HUDEP-2 (cell line): ENCODE measurements at regions not wholly inside any gene's neighbourhood (a gene's known extent, or its start where the extent isn't known, plus 50 kb on each side); places are given as distances from the start of the nearest gene placed in this dataset.

Source experiments
- DNase-seq, 76 experiments: peaks; one replicate each; lab custom pipeline; 2025; ENCODE audit not compliant: unreplicated experiment in 76 of 76; lab: John Stamatoyannopoulos, UW

- DNase-seq: no peak
These were observed 239.4 kb upstream of the ZNF462 start for GRCh38 chr9:106623558-106623957.

DNA sequence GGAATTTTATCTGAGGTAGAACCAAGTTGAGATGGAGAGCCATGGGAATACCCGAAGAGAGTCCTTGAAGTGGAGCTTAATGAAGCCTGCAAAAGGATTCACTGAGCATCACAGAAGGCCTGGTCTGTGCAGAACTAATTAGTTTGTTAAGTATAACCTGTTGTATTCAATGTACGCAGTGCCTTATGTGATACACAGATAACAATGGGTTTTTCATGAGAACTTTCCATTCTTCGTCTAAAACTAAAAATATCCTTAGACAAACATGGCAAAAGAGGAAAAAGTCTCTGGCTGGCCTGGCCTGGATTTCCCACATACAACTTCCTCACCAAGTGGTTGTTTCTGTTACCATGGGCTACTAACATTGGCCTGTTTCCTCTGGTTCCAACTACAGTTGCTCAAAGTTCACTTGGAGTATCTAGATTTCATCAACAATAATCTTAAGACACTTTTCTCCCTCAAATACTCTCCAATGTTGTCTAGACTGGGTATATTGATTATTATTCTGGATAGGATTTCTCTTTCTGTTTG lies 237.6 kb upstream of the ZNF462 start:
- no peak for DNase-seq

DNA sequence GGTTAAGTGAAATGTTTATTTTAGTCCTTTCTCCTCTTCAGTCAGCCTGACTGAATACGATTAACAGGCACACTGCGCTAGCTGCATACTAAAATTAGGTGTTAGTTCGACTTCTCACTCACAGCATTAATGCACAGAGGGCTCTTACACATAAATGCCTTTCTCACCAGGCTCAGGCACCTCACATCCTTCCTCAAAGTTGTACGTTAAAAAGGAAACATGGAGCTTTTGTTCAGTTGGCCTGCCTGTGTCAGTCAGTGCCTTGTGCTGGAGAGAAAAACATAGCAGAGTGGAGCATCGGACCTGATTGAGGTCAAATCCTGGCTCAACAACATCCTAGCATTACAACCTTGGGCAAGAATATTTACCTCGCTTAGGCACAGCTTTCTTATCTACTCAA lies 236.0 kb upstream of the ZNF462 start:
- DNase-seq: no peak

GRCh38 chr9:106632621-106633020 lies 230.3 kb upstream of the ZNF462 start:
- DNase-seq: no peak

DNA sequence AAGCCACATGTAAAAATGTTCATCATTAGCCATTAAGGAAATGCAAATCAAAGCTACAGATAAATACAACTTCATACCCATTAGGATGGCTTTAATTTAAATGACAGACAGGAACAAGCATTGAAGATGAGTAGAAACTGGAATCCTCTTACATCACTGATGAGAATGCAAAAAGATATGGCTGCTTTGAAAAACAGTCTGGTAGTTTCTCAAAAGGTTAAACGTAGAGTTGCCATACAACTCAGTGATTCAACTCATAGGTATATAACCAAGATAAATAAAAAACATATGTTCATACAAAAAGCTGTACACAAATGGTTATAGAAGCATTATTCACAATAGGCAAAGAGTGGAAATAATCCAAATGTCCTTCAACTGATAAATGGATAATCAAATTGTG lies 228.8 kb upstream of the ZNF462 start:
- no peak for DNase-seq

- no peak for DNase-seq
These were observed 228.3 kb upstream of the ZNF462 start for GRCh38 chr9:106634641-106635040.

DNA sequence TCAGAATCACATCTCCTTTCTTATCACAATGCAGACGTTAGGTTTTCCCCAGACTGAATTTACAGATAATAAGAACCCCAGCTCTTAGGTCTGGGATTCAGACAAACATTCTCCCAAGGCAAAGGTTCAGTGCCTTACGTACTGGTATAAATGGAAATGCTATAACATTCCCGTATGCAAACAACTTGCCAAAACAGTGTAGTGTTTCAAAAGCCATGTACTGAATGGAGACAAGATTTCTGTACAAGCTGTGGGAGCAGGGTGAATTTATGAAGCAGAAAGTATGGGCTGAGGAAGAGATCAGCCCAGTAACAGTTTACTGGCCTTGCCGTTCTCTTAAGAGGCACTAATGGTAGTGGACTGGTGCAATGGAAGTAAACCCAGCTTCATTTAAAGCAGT lies 225.5 kb upstream of the ZNF462 start:
- DNase-seq: no peak

DNA sequence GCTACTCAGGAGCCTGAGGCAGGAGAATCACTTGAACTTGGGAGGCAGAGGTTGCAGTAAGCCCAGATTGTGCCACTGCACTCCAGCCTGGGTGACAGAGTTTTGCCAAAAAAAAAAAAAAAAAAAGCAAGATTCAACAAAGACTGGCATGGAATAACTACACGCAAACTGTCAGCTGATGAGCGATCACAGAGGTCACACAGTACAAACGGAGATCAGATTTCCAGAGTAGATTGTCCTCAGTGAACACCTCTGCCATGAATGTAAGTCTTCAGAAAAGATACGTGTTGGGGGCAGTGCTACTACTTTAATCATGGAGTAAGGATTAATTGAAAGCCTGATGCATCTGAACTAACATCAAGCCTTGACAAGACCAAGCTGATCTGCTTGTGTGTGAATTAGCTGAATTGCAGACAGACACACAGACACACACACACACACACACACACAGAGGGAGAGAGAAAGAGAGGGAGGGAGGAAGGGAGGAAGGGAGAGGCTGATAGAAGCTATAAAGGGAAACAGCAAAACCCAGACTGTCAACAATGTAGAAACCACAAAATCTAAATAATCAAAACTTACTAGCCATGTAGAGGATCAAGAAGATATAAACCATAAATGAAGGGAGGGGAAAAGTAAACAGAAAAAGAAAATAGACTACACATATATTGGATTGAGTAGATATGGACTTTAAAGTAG lies 222.9 kb upstream of the ZNF462 start:
- no peak for DNase-seq

DNA sequence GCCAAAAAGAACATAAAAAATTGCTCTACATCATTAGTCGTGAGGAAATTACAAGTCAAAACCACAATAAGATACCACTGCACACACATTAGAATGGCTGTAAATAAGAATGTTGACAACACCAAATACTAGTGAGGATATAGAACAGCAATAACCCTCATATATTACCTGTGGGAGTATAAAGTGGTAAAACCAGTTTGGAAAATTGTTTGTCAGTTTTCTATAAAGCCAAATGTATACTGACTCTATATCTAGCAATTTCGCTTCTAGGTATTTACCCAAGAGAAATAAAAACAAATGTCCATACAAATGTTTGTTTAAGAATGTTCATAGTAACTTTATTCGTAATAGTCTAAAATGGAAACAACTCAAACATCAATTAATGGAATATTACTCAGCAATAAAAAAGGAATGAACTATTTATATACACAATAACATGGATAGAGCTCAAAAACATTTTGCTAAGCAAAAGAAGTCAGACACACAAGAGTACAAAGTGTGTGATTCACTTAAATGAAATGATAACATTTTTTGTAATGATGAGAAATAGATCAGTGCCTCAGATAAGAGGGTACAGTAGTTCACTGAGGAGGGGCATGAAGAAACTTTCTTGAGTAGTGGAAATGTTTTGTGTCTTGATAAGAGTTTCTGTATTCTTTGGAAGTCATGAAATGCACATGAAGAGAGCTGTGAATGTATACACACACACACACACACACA lies 219.6 kb upstream of the ZNF462 start:
- no peak for DNase-seq

DNA sequence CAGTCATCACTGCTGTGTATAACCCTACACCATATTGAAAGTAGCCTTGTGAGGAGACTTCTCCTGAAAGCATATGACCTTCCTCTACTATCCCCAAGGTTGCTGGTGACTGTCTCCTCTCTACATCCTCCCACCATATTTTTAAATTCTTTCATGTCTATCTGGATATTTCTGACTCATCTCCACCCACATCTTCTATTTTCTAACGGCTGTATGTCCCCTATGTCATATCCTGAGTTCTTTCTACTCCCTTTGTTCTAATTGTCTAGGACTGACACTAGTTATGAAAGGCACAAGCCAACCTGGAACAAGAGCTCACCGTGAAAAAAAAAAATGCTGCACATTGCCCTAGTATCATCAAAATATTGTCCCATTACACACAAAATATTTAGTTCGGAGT lies 218.3 kb upstream of the ZNF462 start:
- DNase-seq: no peak

DNA sequence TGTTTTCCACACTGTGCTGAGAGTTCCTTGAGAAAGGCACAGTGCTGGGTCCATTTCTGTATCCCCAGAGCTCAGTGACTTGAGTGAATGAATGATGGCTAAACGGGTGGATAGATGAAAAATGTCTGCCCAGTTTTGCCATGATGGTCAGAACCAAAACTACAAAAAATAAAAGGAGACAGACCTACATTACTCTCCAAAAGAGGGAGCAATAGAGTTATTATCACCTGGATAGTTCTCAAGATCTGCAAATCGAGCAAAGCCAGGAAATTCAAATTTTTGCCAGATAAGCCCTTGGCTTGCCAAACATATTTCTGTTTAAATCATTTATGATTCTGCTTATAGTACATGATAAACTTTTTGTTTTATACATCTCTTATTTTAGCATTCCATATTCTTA lies 214.2 kb upstream of the ZNF462 start:
- DNase-seq: no peak

DNA sequence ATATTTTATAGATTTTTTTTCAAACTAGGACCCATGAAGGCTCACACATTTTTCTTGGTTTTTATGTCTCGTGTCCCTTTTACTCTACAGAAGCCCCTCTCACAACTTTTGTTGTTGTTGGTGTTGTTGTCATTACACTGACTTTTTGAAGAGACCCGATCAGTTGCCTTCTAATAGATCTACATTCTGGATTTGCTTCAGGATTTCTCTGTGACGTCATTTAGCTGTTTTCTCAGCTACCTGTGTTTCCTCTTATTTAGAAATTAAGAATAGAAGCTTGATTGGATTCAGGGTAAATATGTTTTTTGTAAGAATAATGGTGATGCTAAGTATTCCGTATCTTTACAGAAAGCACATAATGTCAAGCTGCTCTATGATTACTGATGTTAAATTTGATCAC lies 213.3 kb upstream of the ZNF462 start:
- no peak for DNase-seq

DNA sequence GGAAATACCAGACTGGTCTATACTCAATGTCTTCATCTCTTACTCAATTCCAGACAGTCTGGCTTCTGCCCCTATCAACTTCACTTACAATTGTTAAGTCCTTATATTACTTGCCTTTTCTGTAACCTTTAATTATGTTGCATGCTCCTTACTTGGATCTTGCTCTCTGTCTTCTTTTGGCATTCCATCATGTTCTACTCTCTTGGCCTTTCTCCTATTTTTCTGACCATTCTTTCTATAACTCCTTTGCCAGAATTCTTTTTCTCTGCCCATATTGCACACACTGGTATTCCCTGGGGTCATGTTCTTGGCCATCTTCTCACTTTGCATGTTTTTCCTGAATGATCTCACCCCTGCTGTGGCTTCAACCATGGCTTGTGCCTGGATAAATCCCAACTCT lies 209.8 kb upstream of the ZNF462 start:
- no peak for DNase-seq

GRCh38 chr9:106655966-106656365 lies 207.0 kb upstream of the ZNF462 start:
- DNase-seq: no peak

DNA sequence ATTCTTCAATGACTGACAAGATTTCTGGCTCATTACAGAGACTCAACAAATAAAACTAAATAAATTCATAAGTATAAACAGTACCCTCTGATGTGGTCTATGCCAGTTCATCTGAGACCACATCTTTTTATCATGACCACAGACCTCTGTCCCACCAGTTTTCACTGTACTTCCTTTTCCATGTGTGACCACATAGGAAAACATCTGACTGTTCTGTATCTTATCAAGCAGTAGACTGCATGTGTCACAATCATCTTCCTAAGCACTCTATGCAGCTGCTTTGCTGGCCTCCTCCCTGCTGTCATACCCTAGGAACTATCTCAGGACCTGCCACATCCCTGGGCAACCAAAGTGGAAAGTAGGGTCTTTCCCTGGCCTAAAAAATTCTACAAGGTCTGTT lies 205.0 kb upstream of the ZNF462 start:
- no peak for DNase-seq

DNA sequence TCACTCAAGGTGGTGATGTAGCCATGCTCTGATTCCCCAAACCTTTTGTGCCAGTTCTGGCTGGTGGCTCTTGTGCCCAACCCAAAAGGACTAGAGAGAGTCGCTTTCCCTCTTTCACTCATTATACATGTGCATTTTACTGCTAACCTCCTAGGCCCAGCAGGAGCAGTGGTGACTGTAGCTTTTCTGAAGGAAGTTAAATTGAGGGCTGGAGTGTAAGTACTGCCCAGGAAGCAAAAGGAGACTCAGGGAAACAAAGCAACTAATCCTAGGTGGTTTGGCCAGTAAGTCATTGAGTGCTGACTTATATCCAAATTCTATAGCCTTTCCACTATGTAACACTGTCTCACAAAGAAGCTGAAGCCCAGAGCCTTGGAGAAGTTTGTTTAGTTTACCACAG lies 194.4 kb upstream of the ZNF462 start:
- DNase-seq: no peak

- no peak for DNase-seq
These were observed 193.1 kb upstream of the ZNF462 start for GRCh38 chr9:106669835-106670234.

DNA sequence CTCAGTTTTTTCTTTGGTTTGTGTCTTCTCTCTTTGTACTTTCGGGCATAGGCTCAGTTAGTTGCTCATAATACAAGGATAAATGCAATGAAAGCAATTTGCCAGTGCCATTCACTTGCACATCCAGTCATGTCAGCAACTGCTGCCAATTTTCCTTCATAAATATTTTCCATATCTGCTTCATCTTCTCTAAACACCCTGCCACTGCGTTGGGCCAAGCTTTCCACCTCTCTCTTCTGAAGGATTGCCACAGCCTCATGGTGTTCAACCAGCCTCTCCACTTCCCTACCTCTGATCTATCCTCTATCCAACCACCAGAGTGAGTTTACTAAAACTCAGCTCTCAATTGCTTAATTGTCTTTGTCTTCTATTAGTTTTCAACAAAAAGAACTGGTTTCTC lies 192.5 kb upstream of the ZNF462 start:
- DNase-seq: no peak

GRCh38 chr9:106675780-106676179 lies 187.2 kb upstream of the ZNF462 start:
- no peak for DNase-seq

DNA sequence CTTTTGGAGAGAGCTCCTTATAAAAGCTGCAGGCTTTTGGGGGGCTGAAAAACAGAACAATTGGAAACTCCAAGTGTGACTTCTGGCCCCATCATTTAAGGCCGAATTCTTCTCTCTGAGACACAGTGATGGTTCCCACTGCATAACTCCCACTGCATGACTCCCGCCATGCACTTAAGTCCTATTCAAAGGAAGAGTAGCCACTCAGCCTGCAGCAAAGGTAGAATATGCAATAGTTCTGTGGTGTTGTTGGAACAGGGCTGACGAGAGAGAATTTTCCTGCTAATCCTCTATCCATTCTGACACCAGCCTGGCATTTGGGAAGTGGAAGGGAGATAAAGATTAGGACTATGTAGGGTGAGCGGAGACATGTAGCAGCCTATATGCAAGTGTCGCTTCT lies 185.6 kb upstream of the ZNF462 start:
- no peak for DNase-seq

GRCh38 chr9:106677830-106678229 lies 185.1 kb upstream of the ZNF462 start:
- no peak for DNase-seq

GRCh38 chr9:106678273-106678672 lies 184.7 kb upstream of the ZNF462 start:
- no peak for DNase-seq
